SK-N-SH (cell line): ENCODE measurements at regions not wholly inside any gene's neighbourhood (a gene's known extent, or its start where the extent isn't known, plus 50 kb on each side); places are given as distances from the start of the nearest gene placed in this dataset.

Experiments
- EP300 ChIP-seq, 2 experiments: IDR thresholded peaks; 2 replicates each; pipeline versions ENCODE4 v1.4.0 to v1.6.1; 2012; ENCODE audit warnings: borderline replicate concordance in 1 of 2, low read depth in 1 of 2, low read length in 1 of 2
- FOXM1 ChIP-seq: IDR thresholded peaks from 2 replicates; pipeline ENCODE4 v1.4.0; 2012; ENCODE audit warnings: low read depth, mild to moderate bottlenecking
- TEAD4 ChIP-seq: IDR thresholded peaks from 2 replicates; pipeline ENCODE4 v1.4.0; 2012; ENCODE audit warnings: mild to moderate bottlenecking, borderline replicate concordance; ENCODE audit not compliant: insufficient read depth
- YY1 ChIP-seq: IDR thresholded peaks from 2 replicates; pipeline ENCODE4 v1.4.0; 2012; ENCODE audit warnings: low read depth, mild to moderate bottlenecking
- TF ChIP-seq, protein P1 (sequence below): fragments of 200-600 bp; sonication (generic); IDR thresholded peaks from 2 replicates; pipeline ENCODE4 v1.6.1; 2017; ENCODE audit warnings: antibody characterized with exemption, mild to moderate bottlenecking, moderate library complexity

DNA sequence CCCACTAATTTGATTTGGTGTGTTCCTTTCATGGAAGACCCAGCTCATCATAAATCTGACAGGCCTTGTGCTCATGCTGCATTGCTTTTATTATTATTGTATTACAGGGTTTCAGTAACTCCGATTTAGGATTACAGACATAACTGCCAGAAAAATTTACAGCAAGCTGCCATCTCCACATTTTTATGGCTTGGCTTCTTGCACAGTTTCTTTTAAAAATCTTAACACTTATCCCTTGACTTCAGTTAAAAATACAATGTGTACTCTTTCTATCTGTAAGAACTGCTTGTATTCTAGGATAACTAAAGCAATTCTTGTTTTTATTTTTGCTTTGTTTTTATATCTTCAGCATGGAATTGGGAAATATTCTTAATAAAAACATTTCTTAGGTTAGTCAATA, 612.2 kb downstream of the DIPK2A start:
- TF ChIP-seq TEAD4 (no peak), EP300 (IDR thresholded peaks at IDR 0.05; ENCODE audit: borderline replicate concordance in 1 of 2, low read depth in 1 of 2, low read length in 1 of 2) (no peak), YY1 (no peak), FOXM1 (no peak)
- TF ChIP-seq, protein P1, sequence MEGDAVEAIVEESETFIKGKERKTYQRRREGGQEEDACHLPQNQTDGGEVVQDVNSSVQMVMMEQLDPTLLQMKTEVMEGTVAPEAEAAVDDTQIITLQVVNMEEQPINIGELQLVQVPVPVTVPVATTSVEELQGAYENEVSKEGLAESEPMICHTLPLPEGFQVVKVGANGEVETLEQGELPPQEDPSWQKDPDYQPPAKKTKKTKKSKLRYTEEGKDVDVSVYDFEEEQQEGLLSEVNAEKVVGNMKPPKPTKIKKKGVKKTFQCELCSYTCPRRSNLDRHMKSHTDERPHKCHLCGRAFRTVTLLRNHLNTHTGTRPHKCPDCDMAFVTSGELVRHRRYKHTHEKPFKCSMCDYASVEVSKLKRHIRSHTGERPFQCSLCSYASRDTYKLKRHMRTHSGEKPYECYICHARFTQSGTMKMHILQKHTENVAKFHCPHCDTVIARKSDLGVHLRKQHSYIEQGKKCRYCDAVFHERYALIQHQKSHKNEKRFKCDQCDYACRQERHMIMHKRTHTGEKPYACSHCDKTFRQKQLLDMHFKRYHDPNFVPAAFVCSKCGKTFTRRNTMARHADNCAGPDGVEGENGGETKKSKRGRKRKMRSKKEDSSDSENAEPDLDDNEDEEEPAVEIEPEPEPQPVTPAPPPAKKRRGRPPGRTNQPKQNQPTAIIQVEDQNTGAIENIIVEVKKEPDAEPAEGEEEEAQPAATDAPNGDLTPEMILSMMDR = no peak
